Ishikawa (cell line): ENCODE measurements at regions not wholly inside any gene's neighbourhood (a gene's known extent, or its start where the extent isn't known, plus 50 kb on each side); places are given as distances from the start of the nearest gene placed in this dataset.

ENCODE experiments used
- CEBPB ChIP-seq: IDR thresholded peaks from 2 replicates; pipeline ENCODE4 v1.6.1; 2012
- CREB1 ChIP-seq: IDR thresholded peaks from 2 replicates; pipeline ENCODE4 v1.6.1; 2012; ENCODE audit warnings: low read depth
- EGR1 ChIP-seq: IDR thresholded peaks from 2 replicates; pipeline ENCODE4 v1.6.1; 2012
- EP300 ChIP-seq: IDR thresholded peaks from 2 replicates; pipeline ENCODE4 v1.6.1; 2012; ENCODE audit warnings: borderline replicate concordance
- FOXM1 ChIP-seq: IDR thresholded peaks from 2 replicates; pipeline ENCODE4 v1.6.1; 2012; ENCODE audit warnings: low read depth, borderline replicate concordance
- MAX ChIP-seq: IDR thresholded peaks from 2 replicates; pipeline ENCODE4 v1.6.1; 2012
- NFIC ChIP-seq: IDR thresholded peaks from 2 replicates; pipeline ENCODE4 v1.6.1; 2012
- RAD21 ChIP-seq: IDR thresholded peaks from 2 replicates; pipeline ENCODE4 v1.6.1; 2012; ENCODE audit warnings: low read depth
- REST ChIP-seq: IDR thresholded peaks from 2 replicates; pipeline ENCODE4 v1.6.1; 2012; ENCODE audit warnings: low read depth, mild to moderate bottlenecking
- TAF1 ChIP-seq: IDR thresholded peaks from 2 replicates; pipeline ENCODE4 v1.6.1; 2012; ENCODE audit warnings: low read depth, mild to moderate bottlenecking
- TCF12 ChIP-seq: IDR thresholded peaks from 2 replicates; pipeline ENCODE4 v1.6.1; 2012; ENCODE audit warnings: low read depth
- TEAD4 ChIP-seq: IDR thresholded peaks from 2 replicates; pipeline ENCODE4 v1.6.1; 2012
- USF1 ChIP-seq: IDR thresholded peaks from 2 replicates; pipeline ENCODE4 v1.6.1; 2012
- YY1 ChIP-seq: IDR thresholded peaks from 2 replicates; pipeline ENCODE4 v1.6.1; 2012; ENCODE audit warnings: low read depth
- ZBTB7A ChIP-seq: IDR thresholded peaks from 2 replicates; pipeline ENCODE4 v1.6.1; 2012; ENCODE audit warnings: low read depth

- TF ChIP-seq TEAD4 (no peak), TCF12 (no peak), MAX (no peak), EGR1 (no peak), NFIC (no peak), CREB1 (no peak), RAD21 (no peak), CEBPB (no peak), YY1 (no peak), TAF1 (no peak), FOXM1 (no peak), ZBTB7A (no peak), EP300 (no peak), REST (no peak), USF1 (no peak)
These were observed 464.9 kb downstream of the MATN1 start for GRCh38 chr1:30258471-30258870.

- no peak for TF ChIP-seq USF1
- TF ChIP-seq CEBPB = no peak
- TF ChIP-seq FOXM1 = no peak
- no peak for TF ChIP-seq TAF1
- TF ChIP-seq TEAD4 = no peak
- no peak for TF ChIP-seq EGR1
- no peak for TF ChIP-seq NFIC
- TF ChIP-seq EP300 = no peak
- TF ChIP-seq YY1 = no peak
- TF ChIP-seq TCF12 = no peak
- TF ChIP-seq RAD21 = no peak
- no peak for TF ChIP-seq REST
- TF ChIP-seq CREB1 = no peak
- no peak for TF ChIP-seq MAX
- no peak for TF ChIP-seq ZBTB7A
These were observed 465.5 kb downstream of the MATN1 start for GRCh38 chr1:30257742-30258380.

- no peak for TF ChIP-seq MAX
- no peak for TF ChIP-seq EGR1
- TF ChIP-seq ZBTB7A = no peak
- TF ChIP-seq NFIC = no peak
- no peak for TF ChIP-seq REST
- no peak for TF ChIP-seq TCF12
- no peak for TF ChIP-seq YY1
- no peak for TF ChIP-seq TAF1
- no peak for TF ChIP-seq TEAD4
- TF ChIP-seq USF1 = no peak
- TF ChIP-seq CREB1 = no peak
- no peak for TF ChIP-seq EP300
- no peak for TF ChIP-seq CEBPB
- TF ChIP-seq RAD21 = no peak
- no peak for TF ChIP-seq FOXM1
These were observed 466.1 kb downstream of the MATN1 start for GRCh38 chr1:30257322-30257721.
